ENCODE measurements at regions not wholly inside any gene's neighbourhood (a gene's known extent, or its start where the extent isn't known, plus 50 kb on each side); places are given as distances from the start of the nearest gene placed in this dataset.

DNA sequence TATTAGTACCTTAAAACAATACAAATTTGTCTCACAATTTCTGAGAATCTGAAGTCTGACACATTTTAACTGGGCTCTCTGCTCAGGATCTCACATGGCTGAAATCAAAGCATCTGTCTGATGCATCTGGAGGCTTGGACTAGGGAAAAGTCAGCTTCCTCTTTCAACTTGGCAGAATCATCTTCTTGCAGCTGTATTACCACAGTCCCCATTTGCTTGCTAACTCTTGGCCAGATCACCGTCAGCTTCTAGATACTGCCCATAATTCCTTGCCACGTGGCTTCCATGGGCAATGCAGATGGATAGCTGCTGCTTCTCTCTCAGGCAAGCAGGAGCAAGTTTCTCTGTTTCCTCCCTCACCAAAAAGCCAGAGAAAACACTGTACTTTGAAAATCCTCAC lies 1106.4 kb upstream of the CITED2 start:
- TF ChIP-seq, protein P1, sequence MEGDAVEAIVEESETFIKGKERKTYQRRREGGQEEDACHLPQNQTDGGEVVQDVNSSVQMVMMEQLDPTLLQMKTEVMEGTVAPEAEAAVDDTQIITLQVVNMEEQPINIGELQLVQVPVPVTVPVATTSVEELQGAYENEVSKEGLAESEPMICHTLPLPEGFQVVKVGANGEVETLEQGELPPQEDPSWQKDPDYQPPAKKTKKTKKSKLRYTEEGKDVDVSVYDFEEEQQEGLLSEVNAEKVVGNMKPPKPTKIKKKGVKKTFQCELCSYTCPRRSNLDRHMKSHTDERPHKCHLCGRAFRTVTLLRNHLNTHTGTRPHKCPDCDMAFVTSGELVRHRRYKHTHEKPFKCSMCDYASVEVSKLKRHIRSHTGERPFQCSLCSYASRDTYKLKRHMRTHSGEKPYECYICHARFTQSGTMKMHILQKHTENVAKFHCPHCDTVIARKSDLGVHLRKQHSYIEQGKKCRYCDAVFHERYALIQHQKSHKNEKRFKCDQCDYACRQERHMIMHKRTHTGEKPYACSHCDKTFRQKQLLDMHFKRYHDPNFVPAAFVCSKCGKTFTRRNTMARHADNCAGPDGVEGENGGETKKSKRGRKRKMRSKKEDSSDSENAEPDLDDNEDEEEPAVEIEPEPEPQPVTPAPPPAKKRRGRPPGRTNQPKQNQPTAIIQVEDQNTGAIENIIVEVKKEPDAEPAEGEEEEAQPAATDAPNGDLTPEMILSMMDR (IDR thresholded peaks at IDR 0.05; ENCODE audit: low read depth, low read length): no peak
- no peak for TF ChIP-seq POLR2A (IDR thresholded peaks at IDR 0.05; ENCODE audit: extremely low read depth, insufficient read length)
- TF ChIP-seq, protein P2, sequence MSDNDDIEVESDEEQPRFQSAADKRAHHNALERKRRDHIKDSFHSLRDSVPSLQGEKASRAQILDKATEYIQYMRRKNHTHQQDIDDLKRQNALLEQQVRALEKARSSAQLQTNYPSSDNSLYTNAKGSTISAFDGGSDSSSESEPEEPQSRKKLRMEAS (IDR thresholded peaks at IDR 0.05; ENCODE audit: low read depth, low read length): no peak
